ENCODE measurements at regions not wholly inside any gene's neighbourhood (a gene's known extent, or its start where the extent isn't known, plus 50 kb on each side); places are given as distances from the start of the nearest gene placed in this dataset.

DNA sequence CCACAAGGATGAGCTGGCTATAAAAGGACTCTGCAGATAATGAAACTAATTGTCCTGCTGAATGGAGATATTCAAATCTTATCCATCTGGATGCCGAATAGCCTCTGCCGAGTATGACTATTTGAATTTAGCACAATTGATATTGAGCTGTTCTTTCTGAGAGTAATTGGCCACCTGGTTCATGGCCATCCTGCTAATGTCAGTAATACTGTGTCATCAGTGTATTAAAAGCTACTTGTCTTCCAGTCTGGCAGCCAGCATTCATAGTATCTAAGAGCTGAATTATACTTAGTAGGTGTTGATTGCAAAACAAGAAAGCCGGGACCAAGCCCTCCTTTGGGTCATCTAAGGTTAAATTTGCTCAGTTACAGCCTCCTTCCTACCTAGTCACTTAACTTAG, 310.7 kb upstream of the NCAM1 start:
- Histone ChIP-seq H3K27me3 (ENCODE audit: insufficient read depth, low read length) (no peaks in the 10 kb centered on the region; the same call in 1 of the 2 replicates), H3K36me3 (ENCODE audit: control insufficient read depth in 1 of 2, insufficient read depth in 2 of 2, low read length in 2 of 2) (no peaks in the 10 kb centered on the region), H3K4me2 (ENCODE audit: low read length) (no peak overlapping the region), H3K9ac (ENCODE audit: low read length) (no peak overlapping the region), H3K4me1 (ENCODE audit: control insufficient read depth in 1 of 2, insufficient read depth in 2 of 2, low read length in 2 of 2) (no peaks in the 10 kb centered on the region; a peak in 1 of 4 replicates), H3K4me3 (replicated peaks in 1 of 2; ENCODE audit: low read depth in 1 of 2, low read length in 2 of 2) (no peak overlapping the region), H2AFZ (ENCODE audit: low read depth, low read length, poor library complexity, severe bottlenecking) (no peak overlapping the region), H3K27ac (ENCODE audit: low read depth, low read length) (no peak overlapping the region), H4K20me1 (ENCODE audit: insufficient read depth) (no peaks in the 10 kb centered on the region), H3K9me3 (ENCODE audit: control insufficient read depth in 1 of 2, insufficient read depth in 1 of 2, low read depth in 1 of 2, low read length in 2 of 2) (no peaks in the 10 kb centered on the region), H3K9me2 (ENCODE audit: insufficient read depth) (no peaks in the 10 kb centered on the region), H3K79me2 (ENCODE audit: insufficient read depth, low read length) (no peaks in the 10 kb centered on the region)
- intact Hi-C loops (cut with micrococcal nuclease), result no loop called here
- no TSS peak for BruUV-seq (replicated peaks)
- DNase-seq (ENCODE audit: low read depth, low spot score), result no peak
- TF ChIP-seq FOSL1 (IDR thresholded peaks at IDR 0.05; ENCODE audit: low read depth), result no peak
- TF ChIP-seq CTCF (IDR thresholded peaks at IDR 0.05 in 2 of 3, conservative IDR thresholded peaks at IDR 0.05 in 1 of 3; ENCODE audit: borderline replicate concordance in 1 of 3, insufficient read depth in 1 of 3, low read depth in 2 of 3, low read length in 2 of 3), result no peak
- no peak for TF ChIP-seq CBX3 (IDR thresholded peaks at IDR 0.05; ENCODE audit: low read depth)
- TF ChIP-seq JUND (IDR thresholded peaks at IDR 0.05), result no peak
- no peak for TF ChIP-seq EZH2 (IDR thresholded peaks at IDR 0.05)
- TF ChIP-seq EGR1 (IDR thresholded peaks at IDR 0.05; ENCODE audit: low read depth), result no peak
- no peak for TF ChIP-seq REST (IDR thresholded peaks at IDR 0.05; ENCODE audit: low read depth)
- TF ChIP-seq MAX (IDR thresholded peaks at IDR 0.05), result no peak
- no peak for TF ChIP-seq CEBPB (IDR thresholded peaks at IDR 0.05; ENCODE audit: low read depth)
- no peak for TF ChIP-seq YY1 (IDR thresholded peaks at IDR 0.05; ENCODE audit: extremely low read depth, insufficient replicate concordance, low read depth, low read length)
- TF ChIP-seq POLR2AphosphoS5 (IDR thresholded peaks at IDR 0.05; ENCODE audit: low read depth, low read length), result no peak
- TF ChIP-seq ZFX (IDR thresholded peaks at IDR 0.05), result no peak
- RAD21 ChIA-PET (ENCODE audit: low non-redundant PET in 1 of 2, low total read pairs in 2 of 2, uncharacterized antibody in 2 of 2, unreplicated experiment in 2 of 2), result no interaction called here
- POLR2A ChIA-PET, result interaction anchor here (1.3 kb wide), 1 partner anchor 10 kb away, joined by 3 read pairs; no protein-coding TSS in a partner anchor
- ATAC-seq, result no peak
- CTCF ChIA-PET, result no interaction called here

Measured in HCT116 (cell line).